H9 (cell line): ENCODE measurements at regions not wholly inside any gene's neighbourhood (a gene's known extent, or its start where the extent isn't known, plus 50 kb on each side); places are given as distances from the start of the nearest gene placed in this dataset.

ENCODE experiments used
- DNase-seq: peaks from one replicate; pipeline ENCODE4 v3.0.0-alpha.2; 2017
- H2AFZ ChIP-seq: one replicate; pipeline ENCODE4 v1.6.1; 2013; ENCODE audit warnings: mild to moderate bottlenecking, low read length, control low read depth, moderate library complexity
- H2AK5ac ChIP-seq: 2 replicates; pipeline ENCODE4 v1.6.1; 2013; ENCODE audit warnings: low read length, control low read depth, mixed read lengths; ENCODE audit not compliant: insufficient read length
- H2BK120ac ChIP-seq: one replicate; pipeline ENCODE4 v1.6.1; 2013; ENCODE audit warnings: low read depth, mild to moderate bottlenecking, low read length, control low read depth, inconsistent platforms; ENCODE audit not compliant: poor library complexity, severe bottlenecking
- H2BK12ac ChIP-seq: 2 replicates; pipeline ENCODE4 v1.6.1; 2013; ENCODE audit warnings: low read length, control low read depth, mixed read lengths, low read depth; ENCODE audit not compliant: insufficient read length
- H2BK15ac ChIP-seq: 2 replicates; pipeline ENCODE4 v1.6.1; 2013; ENCODE audit warnings: low read depth, low read length, control low read depth
- H2BK20ac ChIP-seq: one replicate; pipeline ENCODE4 v1.6.1; 2013; ENCODE audit warnings: low read depth, mild to moderate bottlenecking, low read length, control low read depth, inconsistent platforms; ENCODE audit not compliant: poor library complexity, severe bottlenecking
- H2BK5ac ChIP-seq: 2 replicates; pipeline ENCODE4 v1.6.1; 2013; ENCODE audit warnings: low read length, control low read depth, mixed read lengths; ENCODE audit not compliant: insufficient read length
- H3K14ac ChIP-seq: 2 replicates; pipeline ENCODE4 v1.6.1; 2013; ENCODE audit warnings: low read length, control low read depth; ENCODE audit not compliant: insufficient read depth
- H3K18ac ChIP-seq: 2 replicates; pipeline ENCODE4 v1.6.1; 2013; ENCODE audit warnings: low read depth, mild to moderate bottlenecking, mixed read lengths, low read length, control low read depth; ENCODE audit not compliant: insufficient read length
- H3K23ac ChIP-seq: 2 replicates; pipeline ENCODE4 v1.6.1; 2013; ENCODE audit warnings: low read length, control low read depth, mixed read lengths, low read depth; ENCODE audit not compliant: insufficient read length
- H3K23me2 ChIP-seq: 2 replicates; pipeline ENCODE4 v1.6.1; 2013; ENCODE audit warnings: low read depth, mild to moderate bottlenecking, mixed read lengths, low read length, control low read depth; ENCODE audit not compliant: insufficient read length, poor library complexity, severe bottlenecking
- H3K27ac ChIP-seq: 2 replicates; pipeline ENCODE4 v1.5.1; 2013; ENCODE audit warnings: low read length, control low read depth, mixed read lengths, low read depth; ENCODE audit not compliant: insufficient read length
- H3K27me3 ChIP-seq: 2 replicates; pipeline ENCODE4 v1.6.1; 2013; ENCODE audit warnings: low read length, control low read depth, inconsistent platforms; ENCODE audit not compliant: insufficient read depth
- H3K4ac ChIP-seq: 2 replicates; pipeline ENCODE4 v1.6.1; 2013; ENCODE audit warnings: low read depth, mild to moderate bottlenecking, control low read depth, inconsistent platforms, low read length, moderate library complexity
- H3K4me1 ChIP-seq: 2 replicates; pipeline ENCODE4 v1.6.1; 2013; ENCODE audit warnings: low read length, control low read depth, inconsistent platforms; ENCODE audit not compliant: insufficient read depth
- H3K4me2 ChIP-seq: 2 replicates; pipeline ENCODE4 v1.6.1; 2013; ENCODE audit warnings: low read length, control low read depth, mixed read lengths; ENCODE audit not compliant: insufficient read length, insufficient read depth
- H3K56ac ChIP-seq: 2 replicates; pipeline ENCODE4 v1.6.1; 2013; ENCODE audit warnings: low read depth, mild to moderate bottlenecking, mixed read lengths, low read length, control low read depth; ENCODE audit not compliant: insufficient read length
- H3K79me1 ChIP-seq: 2 replicates; pipeline ENCODE4 v1.6.1; 2013; ENCODE audit warnings: low read depth, mild to moderate bottlenecking, moderate library complexity, low read length, control low read depth, inconsistent platforms; ENCODE audit not compliant: insufficient read depth, poor library complexity, severe bottlenecking
- H3K79me2 ChIP-seq: 2 replicates; pipeline ENCODE4 v1.6.1; 2013; ENCODE audit warnings: low read length, control low read depth, inconsistent platforms; ENCODE audit not compliant: insufficient read depth
- H3K9ac ChIP-seq: 2 replicates; pipeline ENCODE4 v1.6.1; 2013; ENCODE audit warnings: low read length, control low read depth, mixed read lengths; ENCODE audit not compliant: insufficient read length; ENCODE audit errors: extremely low read depth
- H3K9me3 ChIP-seq: one replicate; pipeline ENCODE4 v1.6.1; 2013; ENCODE audit warnings: low read depth, low read length, inconsistent platforms; ENCODE audit not compliant: control insufficient read depth
- H3T11ph ChIP-seq: one replicate; pipeline ENCODE4 v1.6.1; 2013; ENCODE audit warnings: mild to moderate bottlenecking, low read length, control low read depth, inconsistent platforms
- H4K20me1 ChIP-seq: one replicate; pipeline ENCODE4 v1.6.1; 2013; ENCODE audit not compliant: control insufficient read depth, insufficient read length, insufficient read depth
- H4K5ac ChIP-seq: 2 replicates; pipeline ENCODE4 v1.6.1; 2013; ENCODE audit warnings: low read depth, mild to moderate bottlenecking, mixed read lengths, low read length, control low read depth; ENCODE audit not compliant: insufficient read length
- H4K8ac ChIP-seq: replicated peaks from 2 replicates; pipeline ENCODE4 v1.6.1; 2013; ENCODE audit warnings: low read length, control low read depth, mixed read lengths, low read depth; ENCODE audit not compliant: insufficient read length
- H4K91ac ChIP-seq: 2 replicates; pipeline ENCODE4 v1.6.1; 2013; ENCODE audit warnings: low read depth, mild to moderate bottlenecking, moderate library complexity, mixed read lengths, low read length, control low read depth; ENCODE audit not compliant: insufficient read length
- H3K27ac Mint-ChIP-seq, 3 experiments: 2 replicates in 2 of 3; 3 replicates in 1 of 3; pipeline ENCODE4 v1.8.0; 2020 to 2021; ENCODE audit warnings: mixed read lengths in 3 of 3, mild to moderate bottlenecking in 1 of 3, moderate library complexity in 1 of 3
- H3K27me3 Mint-ChIP-seq: 2 replicates; pipeline ENCODE4 v1.8.0; 2021; ENCODE audit warnings: low read depth, mild to moderate bottlenecking, moderate library complexity, mixed read lengths
- H3K36me3 Mint-ChIP-seq, 3 experiments: 2 replicates in 2 of 3; 3 replicates in 1 of 3; pipeline ENCODE4 v1.8.0; 2020 to 2021; ENCODE audit warnings: low read depth in 3 of 3, mixed read lengths in 3 of 3; ENCODE audit not compliant: insufficient read depth in 1 of 3
- H3K4me1 Mint-ChIP-seq, 2 experiments: 2 replicates each; pipeline ENCODE4 v1.8.0; 2020; ENCODE audit warnings: mixed read lengths in 2 of 2
- H3K4me3 Mint-ChIP-seq, 2 experiments: 2 replicates in 1 of 2; 3 replicates in 1 of 2; pipeline ENCODE4 v1.8.0; 2020 to 2021; ENCODE audit warnings: mild to moderate bottlenecking in 2 of 2, mixed read lengths in 2 of 2, moderate library complexity in 1 of 2
- H3K9me3 Mint-ChIP-seq, 2 experiments: 2 replicates in 1 of 2; 3 replicates in 1 of 2; pipeline ENCODE4 v1.8.0; 2020; ENCODE audit warnings: mild to moderate bottlenecking in 2 of 2, mixed read lengths in 2 of 2, moderate library complexity in 1 of 2
- WGBS: extraction: QIAGEN DNeasy Blood & Tissue Kit; methylation state at CpG from one replicate; pipeline ENCODE4 v1.1.7; 2013; ENCODE audit warnings: missing lambda C conversion rate, low lambda C conversion rate, mixed read lengths; ENCODE audit not compliant: insufficient read length; ENCODE audit errors: extremely low coverage; 5-methylcytosine and 5-hydroxymethylcytosine counted together
- TF ChIP-seq, protein P1 (sequence below): fragments of 200-600 bp; sonication (generic); conservative IDR thresholded peaks from 3 replicates; pipeline ENCODE4 v1.8.0; 2021; ENCODE audit warnings: antibody characterized with exemption, mild to moderate bottlenecking

DNA sequence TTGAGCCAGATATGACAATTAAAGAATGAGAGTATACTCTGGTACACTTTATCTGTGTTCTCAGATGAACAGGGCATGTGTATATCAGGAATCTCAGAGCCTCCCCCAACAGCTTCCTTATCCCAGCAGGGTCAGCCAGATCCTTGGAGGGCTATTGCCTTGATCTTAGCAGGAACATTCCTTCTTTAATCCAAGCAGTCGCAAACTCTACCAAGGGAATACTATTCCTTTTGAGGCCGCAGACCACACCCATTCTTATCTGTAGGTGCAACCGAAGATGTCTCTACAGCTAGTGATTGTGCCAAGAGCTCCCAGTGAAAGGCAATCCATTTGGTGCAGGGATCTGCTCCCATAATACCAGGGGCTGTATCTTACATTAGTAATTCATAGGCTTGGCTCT lies 118.3 kb upstream of the DOK6 start:
- Histone ChIP-seq H3K23me2 (no peaks in the 10 kb centered on the region), H4K5ac (no peak overlapping the region), H4K91ac (no peak overlapping the region), H3K23ac (no peak overlapping the region), H3K79me2 (no peaks in the 10 kb centered on the region), H2BK120ac (no peak overlapping the region), H3T11ph (no peak overlapping the region), H4K8ac (no peak overlapping the region), H3K9me3 (no peaks in the 10 kb centered on the region), H3K79me1 (no peaks in the 10 kb centered on the region), H2BK12ac (no peak overlapping the region), H2BK20ac (no peak overlapping the region), H2AK5ac (no peak overlapping the region), H3K4ac (no peak overlapping the region), H3K14ac (no peak overlapping the region), H2BK15ac (no peak overlapping the region), H3K27me3 (no peaks in the 10 kb centered on the region), H2BK5ac (no peak overlapping the region), H2AFZ (no peak overlapping the region), H3K56ac (no peak overlapping the region), H3K4me2 (no peak overlapping the region), H3K18ac (no peak overlapping the region), H3K27ac (no peak overlapping the region), H3K4me1 (no peaks in the 10 kb centered on the region), H3K9ac (no peak overlapping the region), H4K20me1 (no peaks in the 10 kb centered on the region)
- H3K27ac Mint-ChIP-seq, result no peak overlapping the region
- H3K4me1 Mint-ChIP-seq, result no peaks in the 10 kb centered on the region
- H3K27me3 Mint-ChIP-seq, result no peaks in the 10 kb centered on the region
- no peaks in the 10 kb centered on the region for H3K36me3 Mint-ChIP-seq
- no peaks in the 10 kb centered on the region for H3K9me3 Mint-ChIP-seq
- no peak for DNase-seq
- no peak overlapping the region for H3K4me3 Mint-ChIP-seq
- TF ChIP-seq, protein P1, sequence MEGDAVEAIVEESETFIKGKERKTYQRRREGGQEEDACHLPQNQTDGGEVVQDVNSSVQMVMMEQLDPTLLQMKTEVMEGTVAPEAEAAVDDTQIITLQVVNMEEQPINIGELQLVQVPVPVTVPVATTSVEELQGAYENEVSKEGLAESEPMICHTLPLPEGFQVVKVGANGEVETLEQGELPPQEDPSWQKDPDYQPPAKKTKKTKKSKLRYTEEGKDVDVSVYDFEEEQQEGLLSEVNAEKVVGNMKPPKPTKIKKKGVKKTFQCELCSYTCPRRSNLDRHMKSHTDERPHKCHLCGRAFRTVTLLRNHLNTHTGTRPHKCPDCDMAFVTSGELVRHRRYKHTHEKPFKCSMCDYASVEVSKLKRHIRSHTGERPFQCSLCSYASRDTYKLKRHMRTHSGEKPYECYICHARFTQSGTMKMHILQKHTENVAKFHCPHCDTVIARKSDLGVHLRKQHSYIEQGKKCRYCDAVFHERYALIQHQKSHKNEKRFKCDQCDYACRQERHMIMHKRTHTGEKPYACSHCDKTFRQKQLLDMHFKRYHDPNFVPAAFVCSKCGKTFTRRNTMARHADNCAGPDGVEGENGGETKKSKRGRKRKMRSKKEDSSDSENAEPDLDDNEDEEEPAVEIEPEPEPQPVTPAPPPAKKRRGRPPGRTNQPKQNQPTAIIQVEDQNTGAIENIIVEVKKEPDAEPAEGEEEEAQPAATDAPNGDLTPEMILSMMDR, result no peak
- no CpG with 5 or more reads among the region's 3 CpGs for WGBS
